ENCODE measurements at regions not wholly inside any gene's neighbourhood (a gene's known extent, or its start where the extent isn't known, plus 50 kb on each side); places are given as distances from the start of the nearest gene placed in this dataset.
"Not testable (repeated sequence)": the region's sequence is repeated elsewhere in the genome, so short reads cannot be mapped to it uniquely, and the experiment has no call there.

DNA sequence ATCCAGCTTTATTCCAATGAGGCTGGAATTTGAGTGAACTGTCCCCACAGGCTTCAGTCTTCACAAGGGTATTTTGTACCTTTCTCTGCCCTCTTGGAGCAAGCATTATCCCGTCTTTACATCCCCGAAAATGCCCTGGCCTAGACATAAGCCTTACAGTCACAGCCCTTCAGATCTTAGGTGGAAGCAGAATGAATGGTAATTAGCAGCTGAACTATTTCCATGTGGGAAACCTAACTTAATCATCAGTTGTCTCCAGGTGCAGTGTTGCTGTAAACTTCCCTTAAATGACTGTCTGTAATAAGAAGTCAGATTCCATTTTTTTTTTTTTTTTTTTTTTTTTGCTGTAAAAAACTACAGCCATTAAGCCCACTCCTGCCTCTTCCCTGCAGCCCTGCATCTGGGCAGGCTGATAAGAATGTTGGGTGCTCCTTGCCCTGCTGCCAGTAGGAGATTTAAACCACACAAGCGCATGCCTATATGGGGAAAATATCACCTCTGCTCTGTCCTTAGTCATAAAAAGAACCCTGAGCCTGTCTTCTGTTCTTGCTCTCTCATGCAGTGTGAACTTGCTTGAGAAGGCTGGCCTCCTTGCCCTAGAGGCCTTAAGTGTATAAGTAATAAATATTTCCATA lies 426.8 kb upstream of the SLITRK5 start:
- DNase-seq: no peak

DNA sequence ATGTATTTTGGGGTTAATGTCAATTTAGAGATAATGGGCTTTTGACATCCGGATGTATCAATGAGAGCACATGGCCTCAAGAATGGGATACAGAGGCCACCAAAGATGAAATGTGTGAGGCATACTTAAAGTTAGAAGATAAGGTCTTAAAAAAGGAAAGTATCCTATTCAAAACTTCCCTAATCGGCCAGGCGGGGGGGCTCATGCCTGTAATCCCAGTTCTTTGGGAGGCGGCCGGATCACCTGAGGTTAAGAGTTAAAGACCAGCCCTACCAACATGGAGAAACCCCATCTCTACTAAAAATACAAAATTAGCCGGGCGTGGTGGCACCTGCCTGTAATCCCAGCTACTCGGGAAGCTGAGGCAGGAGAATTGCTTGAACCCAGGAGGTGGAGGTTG lies 421.3 kb upstream of the SLITRK5 start:
- not testable (repeated sequence) for DNase-seq

DNA sequence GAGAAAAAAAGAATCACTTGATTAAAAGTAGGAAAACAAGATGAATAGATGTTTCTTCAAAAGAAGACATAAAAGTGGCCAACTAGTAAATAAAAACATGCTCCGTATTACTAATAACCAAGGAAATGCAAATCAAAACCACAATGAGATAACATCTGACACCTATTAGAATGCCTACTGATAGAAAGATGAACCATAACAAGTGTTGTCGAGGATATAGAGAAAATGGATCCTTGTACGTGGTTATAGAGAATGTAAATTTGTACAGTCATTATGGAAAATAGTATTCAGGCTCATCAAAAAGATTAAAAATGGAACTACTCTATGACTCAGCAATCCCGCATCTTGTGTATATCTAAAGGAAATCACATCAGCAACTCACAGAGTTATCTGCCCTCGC lies 415.8 kb upstream of the SLITRK5 start:
- DNase-seq: no peak

DNA sequence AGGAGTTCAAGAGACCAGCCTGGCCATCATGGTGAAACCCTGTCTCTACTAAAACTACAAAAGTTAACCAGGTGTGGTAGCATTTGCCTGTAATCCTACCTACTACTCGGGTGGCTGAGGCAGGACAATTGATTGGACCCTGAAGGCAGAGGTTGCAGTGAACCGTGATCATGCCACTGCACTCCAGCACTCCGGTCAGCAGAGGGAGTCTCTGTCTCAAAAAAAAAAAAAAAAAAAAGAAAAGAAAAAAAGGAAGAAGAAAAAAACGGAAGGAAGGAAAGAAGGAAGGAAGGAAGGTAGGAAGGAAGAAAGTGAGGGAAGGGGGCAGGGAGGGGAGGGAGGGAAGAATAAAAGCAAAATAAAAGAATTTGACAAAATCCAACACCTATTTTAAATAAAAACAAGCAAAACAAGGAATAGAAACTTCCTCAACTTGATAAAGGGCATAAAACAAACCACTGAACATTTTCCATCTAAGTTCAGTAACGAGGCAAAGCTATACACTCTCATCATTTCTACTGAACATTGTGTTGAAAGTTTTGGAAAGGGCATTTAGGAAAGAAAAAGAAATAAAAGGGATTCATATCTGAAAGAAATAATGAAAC lies 411.6 kb upstream of the SLITRK5 start:
- no peak for DNase-seq

DNA sequence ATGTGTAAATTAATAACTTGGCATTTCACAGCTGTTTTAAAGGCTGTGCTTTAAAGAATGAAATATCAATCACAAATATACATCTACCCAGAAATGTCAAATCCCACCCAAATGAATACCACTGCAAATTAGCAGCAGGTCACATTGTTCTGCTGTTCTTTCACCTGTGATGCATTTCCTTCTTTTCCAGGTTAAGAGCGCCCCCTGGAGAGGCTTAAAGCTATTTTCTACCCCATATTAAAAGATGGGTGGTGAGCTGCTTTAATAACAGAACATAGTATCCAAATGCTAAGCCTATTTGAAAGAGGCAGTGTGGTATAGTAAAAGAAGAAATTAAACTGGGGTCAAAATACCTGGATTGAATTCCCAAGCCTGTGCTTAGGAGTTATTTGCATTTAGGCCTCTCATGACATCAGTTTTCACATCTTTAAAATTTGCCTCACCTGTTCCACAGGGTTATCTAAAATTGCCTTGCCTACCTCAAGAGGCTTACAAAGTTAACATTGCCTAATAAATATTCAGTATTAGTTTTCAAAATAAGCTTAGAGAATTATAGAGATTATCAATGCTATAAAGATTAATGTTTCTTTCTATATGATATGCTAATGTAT lies 396.9 kb upstream of the SLITRK5 start:
- DNase-seq: no peak

DNA sequence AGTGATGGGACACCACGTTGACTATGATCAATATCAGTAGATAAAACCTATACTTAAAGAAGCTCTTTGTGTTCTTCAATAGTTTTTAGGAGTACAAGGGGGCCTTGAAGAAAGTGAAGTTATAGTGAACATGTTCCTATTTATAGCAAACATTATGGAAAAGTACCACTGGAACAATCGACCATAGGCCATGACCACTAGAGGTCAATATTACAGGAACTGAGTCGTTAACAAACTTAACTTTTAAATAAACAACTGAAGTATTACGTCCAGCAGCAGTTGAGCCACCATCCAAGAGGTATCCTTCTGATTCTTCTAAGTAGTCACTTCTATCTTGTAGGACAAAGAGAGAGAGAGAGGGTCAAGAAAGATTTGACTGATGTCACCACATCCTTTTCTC lies 391.0 kb upstream of the SLITRK5 start:
- DNase-seq: no peak

DNA sequence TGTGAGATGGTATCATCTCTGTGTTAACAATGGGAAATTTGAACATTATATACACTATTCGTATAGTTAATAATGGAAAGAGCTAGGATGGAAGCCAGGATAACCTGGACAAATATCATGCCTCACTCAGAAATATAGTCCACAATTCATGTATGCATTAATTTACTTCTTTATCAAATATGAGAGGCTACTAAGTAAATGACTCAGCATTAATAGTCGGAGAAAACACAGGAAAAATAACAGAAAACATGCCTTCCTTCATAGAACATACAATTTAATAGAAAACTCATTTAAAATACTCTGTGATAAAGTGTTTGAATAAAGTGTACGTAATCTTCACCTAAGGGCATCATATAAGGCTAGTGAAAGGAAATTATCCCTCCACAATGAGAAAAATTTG lies 383.4 kb upstream of the SLITRK5 start:
- no peak for DNase-seq

DNA sequence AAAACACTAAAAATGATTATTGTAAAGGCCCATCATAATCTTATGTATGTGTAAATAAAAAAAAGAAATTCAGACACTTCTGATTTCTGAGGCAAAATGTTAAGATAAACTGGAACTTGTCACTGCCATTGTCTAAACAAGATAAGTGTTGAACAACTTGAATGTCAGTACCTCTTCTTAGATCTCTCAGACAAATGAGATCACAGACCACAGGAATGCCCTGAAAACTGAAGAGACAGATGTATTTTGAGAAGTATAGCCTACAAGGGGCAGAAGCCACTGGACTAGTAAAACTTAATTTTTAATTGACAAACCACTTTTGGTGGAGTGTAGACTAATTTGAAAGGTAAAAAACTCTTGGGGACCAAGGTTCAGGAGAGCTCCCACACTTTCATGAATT lies 375.5 kb upstream of the SLITRK5 start:
- no peak for DNase-seq

DNA sequence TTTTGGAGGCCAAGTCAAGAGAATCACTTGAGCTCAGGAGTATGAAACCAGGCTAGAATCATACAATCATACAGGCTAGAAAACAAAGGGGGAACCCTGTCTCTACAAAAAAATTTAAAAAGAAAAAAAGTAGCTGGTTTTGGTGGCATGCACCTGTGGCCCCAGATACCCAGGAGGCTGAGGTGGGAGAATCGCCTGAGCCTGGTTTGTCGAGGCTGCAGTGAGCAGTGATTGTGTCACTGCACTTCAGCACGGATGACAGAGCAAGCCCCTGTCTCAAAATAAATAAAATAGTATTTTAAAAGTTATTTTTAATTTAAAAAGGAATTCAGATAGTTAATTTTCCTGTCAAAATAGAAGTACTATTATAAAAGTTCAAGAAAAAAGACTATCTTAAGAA lies 369.1 kb upstream of the SLITRK5 start:
- no peak for DNase-seq

DNA sequence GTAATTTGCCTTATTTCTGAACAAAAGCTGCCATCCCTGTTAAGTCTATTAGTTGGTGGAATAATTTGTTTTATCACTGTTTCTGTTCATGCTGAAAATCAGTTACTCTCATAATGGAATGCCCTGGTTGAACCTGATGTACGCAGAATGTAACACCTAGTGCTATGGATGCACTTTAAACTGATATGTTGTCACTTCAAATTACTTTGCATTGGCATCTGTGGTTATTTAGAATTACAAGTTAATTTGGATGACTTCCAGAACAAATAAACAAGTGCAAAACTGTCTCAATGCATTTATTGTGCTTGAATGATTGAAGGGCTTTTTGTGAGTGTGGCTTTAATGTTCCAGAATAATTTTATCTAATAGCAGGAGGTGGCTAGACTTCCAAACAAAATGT lies 368.2 kb upstream of the SLITRK5 start:
- DNase-seq: no peak

DNA sequence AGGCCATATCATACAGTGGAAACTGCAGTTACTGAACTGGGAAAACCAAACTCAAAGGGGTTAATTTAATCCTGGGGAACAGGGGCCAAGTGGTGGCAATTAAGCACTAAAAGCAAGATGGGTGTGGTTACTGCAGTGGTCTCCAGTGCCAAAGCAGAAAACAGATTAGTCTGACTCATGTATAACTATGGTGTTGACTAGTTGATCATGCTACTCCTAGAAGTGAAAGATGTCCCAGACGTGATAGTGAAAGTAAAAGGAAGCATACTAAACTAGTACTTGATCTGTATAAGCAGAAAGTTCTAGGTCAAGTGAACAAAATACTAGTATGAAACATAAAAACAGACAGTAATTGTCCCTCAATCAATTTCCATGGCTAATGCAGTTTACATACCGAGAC lies 360.0 kb upstream of the SLITRK5 start:
- no peak for DNase-seq

DNA sequence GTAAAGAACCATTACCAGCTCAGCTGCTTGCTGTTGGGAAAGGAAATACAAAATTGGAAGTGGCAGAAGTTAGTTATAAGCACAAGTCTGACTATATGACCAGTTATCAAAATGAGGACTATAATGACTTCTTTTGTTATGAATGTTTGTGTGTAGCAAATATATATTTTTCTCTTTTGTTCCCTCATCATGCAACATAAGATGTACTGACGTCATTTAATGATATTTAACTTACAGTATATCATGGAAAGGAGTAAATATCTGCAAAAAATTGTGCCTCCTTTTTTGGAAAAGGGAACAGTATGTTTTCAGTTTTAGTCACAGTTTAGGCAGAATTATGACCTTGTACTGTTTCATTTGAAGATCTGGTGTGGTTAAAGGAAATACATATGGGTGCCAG lies 356.3 kb upstream of the SLITRK5 start:
- DNase-seq: no peak

DNA sequence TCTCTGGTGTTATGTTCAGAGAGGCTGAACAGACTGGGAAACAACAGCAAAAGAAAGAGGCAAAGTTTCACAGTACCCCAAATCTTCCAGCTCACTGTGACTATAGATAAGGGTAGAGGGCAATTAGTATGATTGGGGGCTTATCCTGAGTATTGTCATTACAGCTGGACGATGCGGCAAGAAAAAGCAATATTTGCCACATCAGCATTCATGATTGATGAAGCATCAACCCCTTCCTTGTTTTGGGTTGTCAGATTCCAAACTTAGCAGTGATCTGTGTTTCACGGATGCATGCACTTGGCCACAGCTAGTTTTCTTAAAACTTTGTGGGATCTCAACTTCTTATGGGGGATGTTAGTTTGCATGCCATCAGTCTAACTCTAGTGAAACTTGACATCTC lies 348.8 kb upstream of the SLITRK5 start:
- no peak for DNase-seq

DNA sequence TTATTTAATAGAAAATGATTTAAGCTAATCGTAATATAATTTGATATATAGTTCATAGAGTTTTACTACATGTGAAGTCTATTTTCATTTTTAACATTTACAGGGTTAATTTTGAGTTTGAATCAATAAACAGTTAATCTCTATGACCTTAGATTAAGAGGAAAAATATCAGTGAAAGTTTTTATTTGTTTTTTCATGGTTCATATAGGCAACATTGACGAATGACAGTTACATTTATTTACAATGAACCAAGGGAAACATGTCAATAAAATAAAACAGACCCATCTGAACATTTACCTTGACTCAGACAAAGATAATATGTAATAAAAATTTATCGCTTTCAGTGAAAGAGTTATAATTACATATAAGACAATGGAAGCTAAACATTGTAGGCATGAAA lies 346.6 kb upstream of the SLITRK5 start:
- DNase-seq: no peak

DNA sequence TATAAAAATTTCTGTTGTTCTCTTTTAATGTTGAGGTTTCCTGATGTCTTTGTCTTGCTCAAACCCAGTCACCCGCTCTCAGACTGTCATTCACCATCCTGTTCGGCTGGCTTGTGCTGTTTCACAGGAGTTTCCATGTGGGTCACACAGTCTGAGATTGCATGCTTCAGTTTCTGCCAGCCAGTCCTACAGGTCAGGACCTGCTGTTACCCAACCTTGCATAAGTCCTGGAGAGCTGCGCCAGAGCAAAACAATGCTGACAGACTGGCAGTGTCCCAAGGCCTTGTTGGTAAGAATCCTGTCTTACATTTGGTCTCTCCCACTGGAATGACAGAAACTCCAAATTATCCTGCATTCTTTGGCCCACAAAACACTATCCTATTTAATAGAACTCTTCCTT lies 340.0 kb upstream of the SLITRK5 start:
- no peak for DNase-seq

DNA sequence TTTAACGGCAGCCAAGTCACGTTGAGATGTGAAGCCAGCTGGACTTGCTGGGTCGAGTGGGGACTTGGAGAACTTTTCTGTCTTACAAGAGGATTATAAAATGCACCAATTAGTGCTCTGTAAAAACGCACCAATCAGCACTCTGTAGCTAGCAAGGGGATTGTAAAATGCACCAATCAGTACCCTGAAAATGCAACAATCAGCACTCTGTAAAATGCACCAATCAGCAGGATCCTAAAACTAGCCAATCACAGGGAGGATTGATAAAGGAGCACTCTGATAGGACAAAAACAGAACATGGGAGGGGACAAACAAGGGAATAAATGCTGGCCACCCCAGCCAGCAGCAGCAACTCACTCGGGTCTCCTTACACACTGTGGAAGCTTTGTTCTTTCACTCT lies 337.6 kb upstream of the SLITRK5 start:
- DNase-seq: no peak

DNA sequence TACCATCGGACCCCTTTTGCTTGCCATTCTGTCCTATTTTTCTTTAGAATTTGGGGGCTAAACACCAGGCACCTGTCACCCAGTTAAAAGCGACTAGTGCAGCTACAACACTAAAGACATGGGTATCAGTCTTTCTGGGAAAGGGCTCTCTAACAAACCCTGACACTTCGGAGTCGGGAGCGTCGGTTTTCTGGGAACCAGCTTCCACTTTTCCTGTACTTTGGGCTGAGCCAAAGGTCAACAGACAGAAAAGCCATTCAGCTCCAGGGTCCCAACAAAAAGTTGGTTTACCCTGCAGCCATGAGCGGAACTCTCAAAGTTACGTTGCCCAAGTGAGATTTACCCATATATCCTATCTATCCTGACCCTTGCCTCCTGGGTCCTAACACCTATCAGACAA lies 337.0 kb upstream of the SLITRK5 start:
- DNase-seq: no peak

DNA sequence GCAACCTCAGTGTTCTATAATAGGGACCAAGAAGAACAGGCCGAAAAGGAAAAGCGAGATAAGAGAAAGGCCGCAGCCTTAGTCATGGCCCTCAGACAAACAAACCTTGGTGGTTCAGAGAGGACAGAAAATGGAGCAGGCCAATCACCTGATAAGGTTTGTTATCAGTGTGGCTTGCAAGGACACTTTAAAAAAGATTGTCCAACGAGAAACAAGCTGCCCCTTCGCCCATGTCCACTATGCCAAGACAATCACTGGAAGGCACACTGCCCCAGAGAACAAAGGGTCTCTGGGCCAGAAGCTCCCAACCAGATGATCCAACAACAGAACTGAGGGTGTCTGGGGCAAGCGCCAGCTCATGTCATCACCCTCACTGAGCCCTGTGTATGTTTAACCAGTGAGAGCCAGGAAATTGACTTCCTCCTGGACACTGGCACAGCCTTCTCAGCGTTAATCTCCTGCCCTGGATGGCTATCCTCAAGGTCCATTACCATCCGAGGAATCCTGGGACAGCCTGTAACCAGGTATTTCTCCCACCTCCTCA lies 334.8 kb upstream of the SLITRK5 start:
- not testable (repeated sequence) for DNase-seq

DNA sequence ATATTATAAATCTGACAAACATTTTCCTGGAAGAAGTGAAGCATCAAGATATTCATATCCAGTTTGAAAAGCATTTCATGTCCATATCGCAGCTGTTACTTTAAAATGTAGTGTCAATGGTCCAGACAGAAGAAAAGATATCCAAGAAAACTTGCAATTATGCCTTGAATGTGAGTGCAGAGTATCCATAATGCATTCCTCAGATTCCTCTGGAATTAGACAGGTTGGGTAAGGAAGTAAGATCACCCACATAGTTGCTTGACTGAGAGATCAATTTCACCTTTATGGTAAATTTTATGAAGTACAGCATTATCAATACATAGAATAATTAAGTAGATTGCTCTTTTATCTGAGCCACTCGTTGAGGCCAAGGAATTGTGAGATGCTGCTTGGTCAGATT lies 327.0 kb upstream of the SLITRK5 start:
- no peak for DNase-seq

DNA sequence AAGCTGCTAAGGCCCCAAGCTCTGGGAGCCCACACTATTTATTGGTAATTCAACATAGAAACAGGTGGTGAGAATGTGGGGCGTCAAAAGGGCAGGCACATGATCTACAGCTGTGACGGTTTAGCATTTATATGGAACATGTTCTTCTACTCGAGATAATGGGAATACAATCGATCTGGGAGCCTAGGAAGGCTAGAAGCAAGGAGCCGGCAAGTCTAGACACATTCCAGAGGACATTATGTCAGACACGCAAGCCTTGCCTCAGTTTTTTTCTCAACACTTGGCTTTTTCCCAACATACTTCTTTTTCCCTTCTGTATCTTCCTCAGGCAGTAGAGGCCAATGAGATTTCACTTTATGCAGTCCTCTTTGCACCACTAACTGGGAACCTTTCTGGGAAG lies 315.7 kb upstream of the SLITRK5 start:
- no peak for DNase-seq

DNA sequence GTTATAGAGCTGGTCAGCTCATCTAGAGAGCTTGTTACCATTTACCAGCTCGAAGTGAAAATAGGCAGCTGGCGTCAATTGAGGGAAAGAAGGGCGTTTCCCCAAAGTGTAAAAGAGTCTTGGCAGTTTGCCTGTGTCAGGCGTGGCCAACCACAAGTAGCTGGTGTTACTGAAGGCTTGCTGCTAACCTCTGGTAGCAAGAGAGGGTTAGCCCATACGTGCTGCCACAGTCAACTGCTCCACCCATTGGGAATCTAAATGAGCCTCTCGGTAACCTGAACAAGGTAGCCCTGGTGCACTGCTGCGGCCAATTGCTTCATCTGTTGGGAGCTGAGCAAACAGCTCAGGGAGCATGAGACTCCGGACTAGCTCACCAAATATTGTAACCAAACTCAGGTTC lies 314.9 kb upstream of the SLITRK5 start:
- no peak for DNase-seq

DNA sequence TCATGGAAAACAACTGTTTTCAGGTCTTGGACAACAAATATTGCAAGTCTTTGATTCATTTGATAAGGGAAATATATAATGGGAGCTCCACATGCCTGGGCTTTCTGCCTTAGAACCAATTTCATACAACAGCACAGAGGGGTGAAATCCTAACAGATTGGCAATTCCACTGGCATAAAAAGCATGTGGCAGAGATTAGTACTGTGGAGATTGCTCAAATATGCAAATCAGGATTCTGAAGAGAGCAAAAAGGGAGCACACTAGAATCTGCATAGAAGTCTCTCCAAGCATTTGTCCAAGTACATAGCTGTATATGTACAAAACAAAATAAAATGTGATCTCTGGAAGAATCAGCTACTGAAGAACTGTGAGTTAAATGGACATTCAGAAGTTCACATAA lies 312.9 kb upstream of the SLITRK5 start:
- DNase-seq: no peak

DNA sequence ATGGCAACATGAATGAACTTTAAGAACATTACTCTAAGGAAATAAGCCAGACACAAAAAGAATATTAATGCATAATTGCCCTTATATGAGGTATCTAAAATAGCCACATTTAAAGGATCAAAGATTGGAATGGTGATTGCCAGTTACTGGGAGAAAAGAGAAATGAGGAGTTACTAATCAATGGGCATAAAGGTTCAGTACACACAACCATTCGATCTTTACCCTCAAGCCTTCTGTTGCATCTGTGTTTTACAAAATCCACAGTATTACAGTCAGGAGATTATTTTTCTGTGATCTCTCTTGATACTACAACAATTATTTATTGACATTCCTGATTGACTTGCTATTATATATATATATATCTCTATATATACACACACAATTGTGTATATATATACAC lies 310.0 kb upstream of the SLITRK5 start:
- no peak for DNase-seq

DNA sequence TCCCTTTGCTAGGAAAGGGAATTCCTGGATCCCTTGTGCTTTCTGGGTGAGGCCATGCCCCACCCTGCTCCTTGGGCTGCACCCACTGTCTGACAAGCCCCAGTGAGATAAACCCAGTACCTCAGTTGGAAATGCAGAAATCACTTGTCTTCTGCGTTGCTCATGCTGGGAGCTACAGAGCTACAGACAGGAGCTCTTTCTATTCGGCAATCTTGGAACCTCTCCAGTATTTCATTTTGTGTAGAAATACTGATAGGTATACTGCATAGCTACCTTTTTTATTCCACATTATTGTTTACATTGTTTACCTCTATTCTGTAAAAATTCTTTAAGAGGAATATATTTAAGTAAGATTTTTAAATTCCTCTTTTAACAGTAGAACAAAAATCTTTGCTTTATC lies 302.5 kb upstream of the SLITRK5 start:
- no peak for DNase-seq

DNA sequence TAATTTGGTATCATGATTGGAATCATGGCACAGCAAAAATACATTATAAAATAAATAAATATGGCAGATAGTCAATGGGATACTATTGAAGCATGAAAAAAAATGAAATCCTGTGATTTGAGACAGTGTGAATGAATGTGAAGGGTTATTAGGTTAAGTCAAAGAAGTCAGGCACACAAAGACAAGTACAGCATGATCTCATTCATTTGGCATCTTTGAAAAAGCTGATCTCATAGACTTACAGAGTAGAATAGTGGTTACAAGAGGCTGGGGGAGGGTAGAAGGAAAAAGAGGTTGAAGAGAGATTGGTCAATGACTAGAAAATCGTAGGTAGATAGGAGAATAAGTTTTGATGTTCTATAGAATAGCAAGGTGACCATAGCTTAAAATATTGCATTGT lies 295.1 kb upstream of the SLITRK5 start:
- DNase-seq: no peak
